MM.1S (cell line): ENCODE measurements at regions not wholly inside any gene's neighbourhood (a gene's known extent, or its start where the extent isn't known, plus 50 kb on each side); places are given as distances from the start of the nearest gene placed in this dataset.

Source experiments
- EZH2 ChIP-seq: fragments of 300-600 bp; sonication (generic); optimal IDR thresholded peaks from 2 replicates; pipeline ENCODE3; 2017; ENCODE audit warnings: low read depth, mild to moderate bottlenecking, antibody characterized with exemption, low read length, mixed read lengths
- EZH2phosphoT487 ChIP-seq: fragments of 300-600 bp; sonication (generic); IDR thresholded peaks from 2 replicates; pipeline ENCODE4 v1.6.1; 2018; ENCODE audit warnings: antibody characterized with exemption, low read length
- TF ChIP-seq, protein P1 (sequence below): fragments of 300-600 bp; sonication (generic); IDR thresholded peaks from 2 replicates; pipeline ENCODE4 v1.5.1; 2016; ENCODE audit warnings: antibody characterized with exemption, low read length, mixed read lengths

DNA sequence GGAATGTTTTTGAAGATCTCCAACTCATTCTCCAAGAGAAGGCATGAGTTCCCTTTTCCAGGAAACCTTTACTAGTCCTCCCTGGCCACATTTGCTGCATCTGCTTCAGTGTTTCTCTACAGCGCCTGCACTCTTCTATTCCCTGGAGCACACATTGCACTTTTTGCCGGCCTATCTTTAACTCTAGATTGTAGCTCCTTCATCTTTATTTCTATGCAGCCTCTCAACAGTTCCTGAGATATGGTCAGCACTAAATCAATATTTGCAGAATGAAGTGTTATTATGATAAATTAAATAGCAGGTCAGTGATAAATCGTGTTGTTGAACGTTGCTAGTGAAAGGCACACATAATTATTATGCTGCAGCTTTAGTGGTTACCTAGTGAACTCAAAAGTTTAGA lies 88.3 kb downstream of the VCX3A start:
- TF ChIP-seq, protein P1, sequence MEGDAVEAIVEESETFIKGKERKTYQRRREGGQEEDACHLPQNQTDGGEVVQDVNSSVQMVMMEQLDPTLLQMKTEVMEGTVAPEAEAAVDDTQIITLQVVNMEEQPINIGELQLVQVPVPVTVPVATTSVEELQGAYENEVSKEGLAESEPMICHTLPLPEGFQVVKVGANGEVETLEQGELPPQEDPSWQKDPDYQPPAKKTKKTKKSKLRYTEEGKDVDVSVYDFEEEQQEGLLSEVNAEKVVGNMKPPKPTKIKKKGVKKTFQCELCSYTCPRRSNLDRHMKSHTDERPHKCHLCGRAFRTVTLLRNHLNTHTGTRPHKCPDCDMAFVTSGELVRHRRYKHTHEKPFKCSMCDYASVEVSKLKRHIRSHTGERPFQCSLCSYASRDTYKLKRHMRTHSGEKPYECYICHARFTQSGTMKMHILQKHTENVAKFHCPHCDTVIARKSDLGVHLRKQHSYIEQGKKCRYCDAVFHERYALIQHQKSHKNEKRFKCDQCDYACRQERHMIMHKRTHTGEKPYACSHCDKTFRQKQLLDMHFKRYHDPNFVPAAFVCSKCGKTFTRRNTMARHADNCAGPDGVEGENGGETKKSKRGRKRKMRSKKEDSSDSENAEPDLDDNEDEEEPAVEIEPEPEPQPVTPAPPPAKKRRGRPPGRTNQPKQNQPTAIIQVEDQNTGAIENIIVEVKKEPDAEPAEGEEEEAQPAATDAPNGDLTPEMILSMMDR: no peak
- TF ChIP-seq EZH2 (no peak), EZH2phosphoT487 (no peak)
